ENCODE measurements at regions not wholly inside any gene's neighbourhood (a gene's known extent, or its start where the extent isn't known, plus 50 kb on each side); places are given as distances from the start of the nearest gene placed in this dataset.
A peak's percentile ranks its signal among the peaks of the same experiment; 100 is the strongest.
"Not testable (repeated sequence)": the region's sequence is repeated elsewhere in the genome, so short reads cannot be mapped to it uniquely, and the experiment has no call there.

- DNase-seq, result no peak
These were observed 60.0 kb downstream of the DMAC1 start for GRCh38 chr9:7739595-7739994.

- DNase-seq, result no peak
These were observed 64.3 kb downstream of the DMAC1 start for GRCh38 chr9:7735311-7735710.

- DNase-seq, result no peak
These were observed 69.5 kb downstream of the DMAC1 start for GRCh38 chr9:7730164-7730445.

GRCh38 chr9:7729371-7730163, 70.0 kb downstream of the DMAC1 start:
- no peak for DNase-seq

- no peak for DNase-seq
These were observed 78.3 kb downstream of the DMAC1 start for GRCh38 chr9:7721291-7721690.

- DNase-seq, result not testable (repeated sequence)
These were observed 86.5 kb downstream of the DMAC1 start for GRCh38 chr9:7713088-7713487.

GRCh38 chr9:7710686-7711085, 88.9 kb downstream of the DMAC1 start:
- no peak for DNase-seq

- DNase-seq, result no peak
These were observed 91.6 kb downstream of the DMAC1 start for GRCh38 chr9:7707934-7708333.

GRCh38 chr9:7704543-7704942, 95.0 kb downstream of the DMAC1 start:
- no peak for DNase-seq

GRCh38 chr9:7691909-7692308, 107.7 kb downstream of the DMAC1 start:
- DNase-seq, result no peak

GRCh38 chr9:7690014-7690413, 109.6 kb downstream of the DMAC1 start:
- no peak for DNase-seq

- DNase-seq, result no peak
These were observed 111.0 kb downstream of the DMAC1 start for GRCh38 chr9:7688626-7689025.

GRCh38 chr9:7676609-7677156, 122.9 kb downstream of the DMAC1 start:
- DNase-seq, result no peak

- no peak for DNase-seq
These were observed 127.7 kb downstream of the DMAC1 start for GRCh38 chr9:7671847-7672246.

GRCh38 chr9:7668541-7668940, 131.0 kb downstream of the DMAC1 start:
- DNase-seq, result no peak

- no peak for DNase-seq
These were observed 133.7 kb downstream of the DMAC1 start for GRCh38 chr9:7665874-7666273.

GRCh38 chr9:7659766-7660165, 139.8 kb downstream of the DMAC1 start:
- DNase-seq, result no peak

GRCh38 chr9:7656636-7657035, 142.9 kb downstream of the DMAC1 start:
- DNase-seq, result no peak

GRCh38 chr9:7653262-7653661, 146.3 kb downstream of the DMAC1 start:
- DNase-seq, result peak; percentile 2

- no peak for DNase-seq
These were observed 159.3 kb downstream of the DMAC1 start for GRCh38 chr9:7640231-7640630.

- no peak for DNase-seq
These were observed 160.1 kb downstream of the DMAC1 start for GRCh38 chr9:7639471-7639870.

- DNase-seq, result no peak
These were observed 162.6 kb downstream of the DMAC1 start for GRCh38 chr9:7636838-7637467.

GRCh38 chr9:7636309-7636708, 163.3 kb downstream of the DMAC1 start:
- DNase-seq, result no peak

GRCh38 chr9:7626571-7627029, 173.0 kb downstream of the DMAC1 start:
- DNase-seq, result not testable (repeated sequence)

GRCh38 chr9:7622481-7622880, 177.1 kb downstream of the DMAC1 start:
- DNase-seq, result no peak

Measured in GF-D8 (cell line).